HEK293T (cell line): ENCODE measurements at regions not wholly inside any gene's neighbourhood (a gene's known extent, or its start where the extent isn't known, plus 50 kb on each side); places are given as distances from the start of the nearest gene placed in this dataset.
"Not testable (repeated sequence)": the region's sequence is repeated elsewhere in the genome, so short reads cannot be mapped to it uniquely, and the experiment has no call there.

Experiments
- CTCF ChIA-PET: fragments of 350-600 bp; formaldehyde crosslinking; extraction: SDS; loops from one replicate; lab custom pipeline; 2021; ENCODE audit warnings: antibody characterized with exemption, inconsistent platforms; lab: Yijun Ruan, JAX
- POLR2A ChIA-PET: fragments of 350-600 bp; formaldehyde crosslinking; extraction: SDS; loops from one replicate; lab custom pipeline; 2020; ENCODE audit warnings: antibody characterized with exemption, inconsistent platforms; lab: Yijun Ruan, JAX
- DNase-seq: peaks from one replicate; pipeline ENCODE4 v3.0.0; 2012; ENCODE audit warnings: mixed read lengths; ENCODE audit errors: extremely low spot score
- ARNT ChIP-seq: fragments of 450-650 bp; IDR thresholded peaks from 2 replicates; pipeline ENCODE4 v1.6.1; 2017; ENCODE audit warnings: mild to moderate bottlenecking
- BHLHE40 ChIP-seq: fragments of 450-650 bp; IDR thresholded peaks from 2 replicates; pipeline ENCODE4 v1.6.1; 2016; ENCODE audit warnings: mild to moderate bottlenecking, moderate library complexity, borderline replicate concordance
- CTBP1 ChIP-seq: fragments of 450-650 bp; IDR thresholded peaks from 2 replicates; pipeline ENCODE4 v1.6.1; 2016; ENCODE audit warnings: borderline replicate concordance
- ELF4 ChIP-seq: fragments of 450-650 bp; IDR thresholded peaks from 2 replicates; pipeline ENCODE4 v1.6.1; 2017; ENCODE audit warnings: antibody characterized with exemption
- FOXA1 ChIP-seq: fragments of 450-650 bp; IDR thresholded peaks from 2 replicates; pipeline ENCODE4 v1.6.1; 2016; ENCODE audit warnings: mild to moderate bottlenecking
- FOXK2 ChIP-seq: fragments of 450-650 bp; IDR thresholded peaks from 2 replicates; pipeline ENCODE4 v1.6.1; 2016; ENCODE audit warnings: mild to moderate bottlenecking
- FOXM1 ChIP-seq: fragments of 450-650 bp; IDR thresholded peaks from 2 replicates; pipeline ENCODE4 v1.6.1; 2017; ENCODE audit warnings: mild to moderate bottlenecking, borderline replicate concordance
- HDGF ChIP-seq: fragments of 450-650 bp; IDR thresholded peaks from 2 replicates; pipeline ENCODE4 v1.6.1; 2017; ENCODE audit warnings: antibody characterized with exemption, borderline replicate concordance
- L3MBTL2 ChIP-seq: fragments of 450-650 bp; conservative IDR thresholded peaks from 2 replicates; pipeline ENCODE4 v1.6.1; 2016; ENCODE audit warnings: mild to moderate bottlenecking
- LEF1 ChIP-seq: fragments of 450-650 bp; IDR thresholded peaks from 2 replicates; pipeline ENCODE4 v1.6.1; 2017; ENCODE audit warnings: mild to moderate bottlenecking, borderline replicate concordance
- NFRKB ChIP-seq: fragments of 450-650 bp; IDR thresholded peaks from 2 replicates; pipeline ENCODE4 v1.6.1; 2016; ENCODE audit warnings: mild to moderate bottlenecking, moderate library complexity
- SP1 ChIP-seq: fragments of 450-650 bp; IDR thresholded peaks from 2 replicates; pipeline ENCODE4 v1.6.1; 2017
- SUZ12 ChIP-seq: fragments of 450-650 bp; IDR thresholded peaks from 2 replicates; pipeline ENCODE4 v1.6.1; 2016; ENCODE audit warnings: mild to moderate bottlenecking
- TARDBP ChIP-seq: fragments of 450-650 bp; IDR thresholded peaks from 2 replicates; pipeline ENCODE4 v1.6.1; 2016
- ZNF384 ChIP-seq: fragments of 450-650 bp; IDR thresholded peaks from 2 replicates; pipeline ENCODE4 v1.6.1; 2016
- TF ChIP-seq, protein P1 (sequence below): fragments of 450-650 bp; IDR thresholded peaks from 2 replicates; pipeline ENCODE4 v1.6.1; 2016

DNA sequence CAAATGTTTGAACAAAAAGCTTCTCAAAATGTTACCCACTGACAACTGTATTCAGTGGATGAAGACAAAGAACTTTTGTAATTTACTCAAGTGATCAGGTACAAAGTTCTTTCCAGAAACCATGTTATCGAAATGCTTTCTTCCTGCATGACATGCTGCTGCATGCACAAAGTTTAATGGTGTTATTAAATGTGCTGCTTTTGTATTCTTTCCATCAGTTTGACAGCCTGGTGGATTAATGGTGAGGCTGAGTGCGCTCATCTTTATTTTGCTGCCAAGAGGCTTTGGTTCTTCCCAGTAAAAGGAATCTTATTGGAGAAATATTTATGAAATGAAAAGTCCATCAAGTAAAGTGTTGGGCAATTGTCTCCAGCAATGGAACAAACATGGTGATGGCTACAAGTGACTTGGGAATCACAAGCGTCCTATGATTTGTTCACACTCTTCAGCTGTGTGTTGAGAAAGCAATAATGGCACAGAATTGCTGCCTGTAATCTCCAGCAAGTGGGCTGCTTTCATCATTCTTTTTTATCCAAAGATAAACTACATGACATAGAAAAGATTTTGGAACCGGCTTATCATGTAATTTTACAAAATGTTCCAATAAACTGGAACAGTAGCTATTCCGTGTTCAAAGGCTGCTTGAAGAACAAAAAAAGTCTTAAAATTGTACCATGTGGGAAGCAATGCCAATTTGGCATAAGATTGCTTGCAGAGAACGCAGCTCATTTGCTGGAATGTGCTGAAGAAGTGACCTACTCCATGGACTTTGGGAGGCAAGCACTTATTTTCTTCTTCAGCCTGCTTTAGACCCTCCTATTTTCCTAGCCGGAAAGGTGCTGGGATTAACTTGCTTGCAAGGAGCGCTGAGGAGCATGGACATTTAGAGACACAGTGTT lies 153.1 kb downstream of the HSD17B3 start:
- POLR2A ChIA-PET: no interaction called here
- DNase-seq: no peak
- no peak for TF ChIP-seq ELF4
- TF ChIP-seq ZNF384: no peak
- no peak for TF ChIP-seq SUZ12
- TF ChIP-seq TARDBP: no peak
- no peak for TF ChIP-seq FOXM1
- TF ChIP-seq FOXA1: no peak
- TF ChIP-seq L3MBTL2: no peak
- TF ChIP-seq ARNT: no peak
- no peak for TF ChIP-seq FOXK2
- no peak for TF ChIP-seq HDGF
- no peak for TF ChIP-seq LEF1
- TF ChIP-seq BHLHE40: no peak
- no peak for TF ChIP-seq NFRKB
- TF ChIP-seq, protein P1, sequence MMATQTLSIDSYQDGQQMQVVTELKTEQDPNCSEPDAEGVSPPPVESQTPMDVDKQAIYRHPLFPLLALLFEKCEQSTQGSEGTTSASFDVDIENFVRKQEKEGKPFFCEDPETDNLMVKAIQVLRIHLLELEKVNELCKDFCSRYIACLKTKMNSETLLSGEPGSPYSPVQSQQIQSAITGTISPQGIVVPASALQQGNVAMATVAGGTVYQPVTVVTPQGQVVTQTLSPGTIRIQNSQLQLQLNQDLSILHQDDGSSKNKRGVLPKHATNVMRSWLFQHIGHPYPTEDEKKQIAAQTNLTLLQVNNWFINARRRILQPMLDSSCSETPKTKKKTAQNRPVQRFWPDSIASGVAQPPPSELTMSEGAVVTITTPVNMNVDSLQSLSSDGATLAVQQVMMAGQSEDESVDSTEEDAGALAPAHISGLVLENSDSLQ: no peak
- no peak for TF ChIP-seq SP1
- no peak for TF ChIP-seq CTBP1
- CTCF ChIA-PET: no interaction called here

DNA sequence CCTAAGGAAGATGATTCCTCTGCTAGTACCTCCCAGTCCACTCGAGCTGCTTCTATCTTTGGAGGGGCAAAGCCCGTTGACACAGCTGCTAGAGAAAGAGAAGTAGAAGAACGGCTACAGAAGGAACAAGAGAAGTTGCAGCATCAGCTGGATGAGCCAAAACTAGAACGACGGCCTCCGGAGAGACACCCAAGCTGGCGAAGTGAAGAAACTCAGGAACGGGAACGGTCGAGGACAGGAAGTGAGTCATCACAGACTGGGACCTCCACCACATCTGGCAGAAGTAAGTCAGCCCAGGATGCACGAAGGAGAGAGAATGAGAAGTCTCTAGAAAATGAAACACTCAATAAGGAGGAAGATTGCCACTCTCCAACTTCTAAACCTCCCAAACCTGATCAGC lies 154.9 kb downstream of the HSD17B3 start:
- CTCF ChIA-PET, POLR2A ChIA-PET, DNase-seq: not testable (repeated sequence)

DNA sequence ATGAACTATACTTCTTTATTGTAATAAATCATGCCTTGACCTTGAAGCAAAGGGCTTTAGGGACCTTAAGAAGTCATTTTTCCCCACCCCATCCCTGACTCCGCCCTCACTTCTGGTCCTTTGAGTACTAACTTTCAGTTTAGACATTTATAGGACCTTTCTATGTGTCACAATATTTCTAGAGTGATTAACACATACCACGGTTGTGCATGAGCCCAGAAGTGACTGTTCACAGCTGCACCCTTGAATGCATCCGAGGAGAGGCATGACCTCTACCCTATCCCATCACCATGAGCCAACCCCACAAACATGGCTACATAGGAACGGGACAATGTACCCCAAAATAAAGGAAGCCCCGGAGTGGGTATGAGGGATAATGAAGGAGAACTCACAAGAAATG lies 160.3 kb downstream of the HSD17B3 start:
- POLR2A ChIA-PET: no interaction called here
- DNase-seq: no peak
- TF ChIP-seq SP1 (no peak), LEF1 (no peak), NFRKB (no peak), ELF4 (no peak), HDGF (no peak), ARNT (no peak), FOXA1 (no peak), BHLHE40 (no peak), FOXK2 (no peak), ZNF384 (no peak), TARDBP (no peak), FOXM1 (no peak)
- CTCF ChIA-PET: no interaction called here

DNA sequence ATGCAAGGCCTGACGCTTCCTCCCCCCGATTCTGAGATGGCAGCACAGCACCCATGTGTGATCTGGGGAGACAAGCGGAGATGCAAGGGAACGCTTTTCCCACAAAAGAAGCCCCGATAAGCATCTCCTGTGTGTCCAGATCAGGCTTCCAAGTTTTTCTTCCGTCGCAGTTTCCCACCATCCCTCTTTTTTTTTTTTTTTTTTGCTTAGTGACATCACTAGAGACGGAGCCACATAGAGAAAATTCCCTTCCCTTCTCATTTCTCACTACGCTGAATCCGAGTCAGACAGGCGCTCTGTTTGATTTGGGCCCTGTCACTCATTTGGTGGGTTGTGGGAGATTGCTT lies 160.9 kb downstream of the HSD17B3 start:
- no peak for DNase-seq
- CTCF ChIA-PET: no interaction called here
- POLR2A ChIA-PET: no interaction called here
- no peak for TF ChIP-seq ZNF384

DNA sequence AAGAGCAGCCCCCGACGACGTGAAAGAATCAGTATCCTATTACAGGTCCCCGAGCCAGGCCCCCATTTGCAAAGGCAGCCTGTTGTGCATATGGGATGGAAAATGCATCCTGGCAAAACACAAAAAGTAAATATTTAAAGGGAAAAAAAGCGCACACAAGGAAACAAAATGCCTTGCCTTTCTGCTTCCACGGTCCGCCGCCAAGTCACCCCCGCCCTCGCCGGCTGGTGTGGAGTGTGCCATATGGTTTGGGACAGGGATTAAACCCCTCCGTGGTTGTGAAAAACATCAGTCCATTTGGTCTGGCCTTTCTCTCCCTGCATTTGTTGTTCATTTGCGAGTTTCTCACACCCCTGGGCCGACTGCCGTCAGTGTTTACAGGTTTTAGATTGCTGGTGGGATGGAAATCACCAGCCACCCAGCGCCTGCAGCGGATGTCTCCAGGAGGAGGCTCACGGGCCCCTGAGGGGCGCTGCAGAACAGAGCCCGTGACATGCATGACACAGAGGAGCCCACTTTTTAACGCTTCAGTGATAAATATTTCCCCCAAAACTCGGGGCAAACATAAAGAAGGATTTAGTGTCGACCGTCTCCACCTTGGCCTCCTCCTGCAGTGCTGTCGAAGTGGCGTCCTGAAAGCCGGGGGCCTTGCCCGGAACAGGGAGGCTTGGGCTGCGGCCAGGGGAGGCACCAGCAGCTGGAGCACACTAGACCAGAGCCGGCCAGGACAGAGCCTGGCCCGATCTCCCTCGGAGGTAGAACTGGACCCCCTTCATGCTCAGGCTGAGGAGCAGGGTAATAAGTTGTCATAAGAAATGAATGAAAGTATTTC lies 161.5 kb downstream of the HSD17B3 start:
- POLR2A ChIA-PET: no interaction called here

DNA sequence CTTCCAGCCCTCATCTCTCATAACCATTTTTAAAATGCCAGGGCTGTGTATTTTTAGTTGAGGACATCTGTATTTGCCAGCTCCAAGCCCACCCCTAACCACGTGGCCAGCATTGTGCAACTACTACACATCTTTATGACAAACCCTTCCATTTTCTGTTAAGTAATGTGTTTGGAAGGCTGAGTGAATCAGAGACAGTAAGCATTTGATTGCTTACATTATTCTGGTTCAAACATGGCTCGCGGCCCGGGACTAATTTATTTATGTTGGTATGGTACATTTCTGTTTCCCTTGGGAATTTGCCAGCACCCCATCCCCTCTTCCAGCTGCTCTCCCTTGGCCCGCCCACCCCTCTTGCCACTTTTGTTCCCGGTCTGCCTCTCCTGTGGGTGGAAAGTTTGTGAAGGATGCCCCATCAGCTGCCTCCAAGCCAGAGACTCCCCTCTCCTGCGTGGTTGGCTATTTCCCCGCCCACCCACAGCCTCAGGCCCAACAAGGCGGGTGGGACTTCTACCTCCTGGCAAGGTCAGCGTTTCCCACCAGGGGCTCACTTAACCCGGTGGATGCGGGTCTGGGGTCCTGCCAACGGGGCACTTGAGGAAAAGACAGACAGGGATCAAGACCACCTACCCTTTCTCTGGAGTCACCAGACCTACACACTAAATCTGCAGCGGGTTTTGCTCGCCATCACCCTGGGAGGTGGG lies 162.2 kb downstream of the HSD17B3 start:
- ChIA-PET CTCF (interaction anchor here (1.2 kb wide), 1 partner anchor 78 kb away, joined by 3 read pairs; no protein-coding TSS in a partner anchor), POLR2A (no interaction called here)
- TF ChIP-seq ELF4 (no peak), SUZ12 (no peak), BHLHE40 (no peak), SP1 (no peak), FOXK2 (no peak), L3MBTL2 (no peak), FOXM1 (no peak), ZNF384 (no peak), CTBP1 (no peak), LEF1 (no peak), HDGF (no peak)
- TF ChIP-seq, protein P1: no peak
- DNase-seq: no peak

More for the DNA sequence above, 161.5 kb downstream of the HSD17B3 start:
- DNase-seq: no peak
- CTCF ChIA-PET: no interaction called here
- TF ChIP-seq FOXK2 (no peak), L3MBTL2 (no peak), ARNT (no peak), ELF4 (no peak), SP1 (no peak), LEF1 (no peak)
- TF ChIP-seq, protein P1: no peak
